ENCODE measurements at regions not wholly inside any gene's neighbourhood (a gene's known extent, or its start where the extent isn't known, plus 50 kb on each side); places are given as distances from the start of the nearest gene placed in this dataset.

DNA sequence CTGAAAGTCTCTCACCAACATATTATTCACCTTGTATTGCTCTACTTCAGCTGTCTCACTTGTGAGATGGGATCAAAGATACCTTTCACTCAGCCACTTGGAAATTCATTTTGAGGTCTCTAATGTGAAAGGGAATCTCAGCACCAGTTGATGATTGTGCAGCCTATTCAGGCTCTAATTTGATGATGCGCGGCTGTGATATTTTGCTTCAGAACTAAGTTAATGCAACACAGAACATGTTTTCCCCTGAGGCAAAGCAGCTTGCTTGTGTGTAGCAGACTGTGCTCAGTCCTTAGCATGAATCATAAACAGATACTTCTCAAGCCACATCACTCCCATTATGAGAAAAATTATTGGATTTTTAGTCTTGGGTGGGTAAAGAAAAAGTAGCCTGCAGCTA lies 378.8 kb downstream of the OSTF1 start:
- in situ Hi-C loops (cut with HindIII; ENCODE audit: low pct_unique_long_range_greater_than_20kb, low sequenced_read_pairs), result no loop called here
- TF ChIP-seq SIN3A (IDR thresholded peaks at IDR 0.05; ENCODE audit: borderline replicate concordance, insufficient read depth, low read depth, low read length) (no peak), POLR2AphosphoS5 (IDR thresholded peaks at IDR 0.05; ENCODE audit: low read depth, low read length) (no peak)
- TF ChIP-seq, protein P1, sequence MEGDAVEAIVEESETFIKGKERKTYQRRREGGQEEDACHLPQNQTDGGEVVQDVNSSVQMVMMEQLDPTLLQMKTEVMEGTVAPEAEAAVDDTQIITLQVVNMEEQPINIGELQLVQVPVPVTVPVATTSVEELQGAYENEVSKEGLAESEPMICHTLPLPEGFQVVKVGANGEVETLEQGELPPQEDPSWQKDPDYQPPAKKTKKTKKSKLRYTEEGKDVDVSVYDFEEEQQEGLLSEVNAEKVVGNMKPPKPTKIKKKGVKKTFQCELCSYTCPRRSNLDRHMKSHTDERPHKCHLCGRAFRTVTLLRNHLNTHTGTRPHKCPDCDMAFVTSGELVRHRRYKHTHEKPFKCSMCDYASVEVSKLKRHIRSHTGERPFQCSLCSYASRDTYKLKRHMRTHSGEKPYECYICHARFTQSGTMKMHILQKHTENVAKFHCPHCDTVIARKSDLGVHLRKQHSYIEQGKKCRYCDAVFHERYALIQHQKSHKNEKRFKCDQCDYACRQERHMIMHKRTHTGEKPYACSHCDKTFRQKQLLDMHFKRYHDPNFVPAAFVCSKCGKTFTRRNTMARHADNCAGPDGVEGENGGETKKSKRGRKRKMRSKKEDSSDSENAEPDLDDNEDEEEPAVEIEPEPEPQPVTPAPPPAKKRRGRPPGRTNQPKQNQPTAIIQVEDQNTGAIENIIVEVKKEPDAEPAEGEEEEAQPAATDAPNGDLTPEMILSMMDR (IDR thresholded peaks at IDR 0.05), result no peak
- no TSS peak for BruUV-seq (replicated peaks)
- H3K36me3 ChIP-seq (ENCODE audit: control insufficient read depth, insufficient read depth, low read length), result no peaks in the 10 kb centered on the region
- intact Hi-C loops (cut with micrococcal nuclease; ENCODE audit: unreplicated experiment), result no loop called here
- H3K27me3 ChIP-seq (ENCODE audit: control insufficient read depth, insufficient read depth, low read length), result no peaks in the 10 kb centered on the region
- ChIA-PET CTCF (no interaction called here), POLR2A (no interaction called here)
- no peak overlapping the region for H3K4me3 ChIP-seq (ENCODE audit: low read depth in 2 of 2, low read length in 2 of 2)
- H3K9me3 ChIP-seq (ENCODE audit: control insufficient read depth, insufficient read depth, low read depth, low read length), result no peaks in the 10 kb centered on the region
- ATAC-seq (no peak), DNase-seq (ENCODE audit: low read depth, low spot score) (no peak)
- no peaks in the 10 kb centered on the region for H3K4me1 ChIP-seq (ENCODE audit: control insufficient read depth, insufficient read depth, low read length)
- no peak overlapping the region for H3K27ac ChIP-seq (ENCODE audit: low read length)

DNA sequence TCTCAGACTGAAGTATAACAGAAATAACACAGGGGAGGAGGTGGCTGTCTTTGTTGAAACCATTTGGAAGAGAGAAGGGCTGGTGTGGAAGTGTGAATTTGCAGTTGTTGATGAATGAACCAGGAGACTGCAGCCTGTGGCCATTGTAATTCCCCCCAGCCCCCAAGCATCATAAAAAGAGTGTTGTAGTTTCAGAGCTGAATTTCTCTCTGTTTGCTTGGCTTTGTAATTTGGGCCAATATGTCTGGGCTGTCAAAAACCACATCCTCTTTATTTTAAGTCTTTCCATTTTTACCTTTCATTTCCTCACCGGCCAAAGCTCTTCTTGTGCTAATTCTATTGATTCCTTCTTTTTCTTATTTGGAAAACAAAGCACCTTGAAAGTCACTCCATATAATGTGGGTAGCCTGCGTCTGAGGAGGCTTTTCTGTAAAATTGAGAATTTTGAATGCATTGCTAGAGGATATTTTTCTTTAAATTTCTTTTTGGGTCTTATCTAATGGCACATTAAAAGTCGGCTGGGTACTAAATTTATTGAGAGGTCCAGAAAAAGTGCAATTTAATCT lies 383.3 kb downstream of the OSTF1 start:
- Histone ChIP-seq H3K27me3 (ENCODE audit: control insufficient read depth, insufficient read depth, low read length) (no peaks in the 10 kb centered on the region), H3K4me1 (ENCODE audit: control insufficient read depth, insufficient read depth, low read length) (no peaks in the 10 kb centered on the region), H3K36me3 (ENCODE audit: control insufficient read depth, insufficient read depth, low read length) (no peaks in the 10 kb centered on the region), H3K4me3 (ENCODE audit: low read depth in 2 of 2, low read length in 2 of 2) (no peak overlapping the region), H3K27ac (ENCODE audit: low read length) (no peak overlapping the region), H3K9me3 (ENCODE audit: control insufficient read depth, insufficient read depth, low read depth, low read length) (no peaks in the 10 kb centered on the region)
- BruUV-seq (replicated peaks), result no TSS peak
- intact Hi-C loops (cut with micrococcal nuclease; ENCODE audit: unreplicated experiment), result no loop called here
- ChIA-PET POLR2A (no interaction called here), CTCF (no interaction called here)
- in situ Hi-C loops (cut with HindIII; ENCODE audit: low pct_unique_long_range_greater_than_20kb, low sequenced_read_pairs), result no loop called here
- DNase-seq (ENCODE audit: low read depth, low spot score) (no peak), ATAC-seq (no peak)
- TF ChIP-seq POLR2AphosphoS5 (IDR thresholded peaks at IDR 0.05; ENCODE audit: low read depth, low read length) (no peak), TCF7L2 (IDR thresholded peaks at IDR 0.05; ENCODE audit: low read depth, low read length) (no peak), SIN3A (IDR thresholded peaks at IDR 0.05; ENCODE audit: borderline replicate concordance, insufficient read depth, low read depth, low read length) (no peak)
- TF ChIP-seq, protein P1 (IDR thresholded peaks at IDR 0.05), result no peak
- TF ChIP-seq, protein P2, sequence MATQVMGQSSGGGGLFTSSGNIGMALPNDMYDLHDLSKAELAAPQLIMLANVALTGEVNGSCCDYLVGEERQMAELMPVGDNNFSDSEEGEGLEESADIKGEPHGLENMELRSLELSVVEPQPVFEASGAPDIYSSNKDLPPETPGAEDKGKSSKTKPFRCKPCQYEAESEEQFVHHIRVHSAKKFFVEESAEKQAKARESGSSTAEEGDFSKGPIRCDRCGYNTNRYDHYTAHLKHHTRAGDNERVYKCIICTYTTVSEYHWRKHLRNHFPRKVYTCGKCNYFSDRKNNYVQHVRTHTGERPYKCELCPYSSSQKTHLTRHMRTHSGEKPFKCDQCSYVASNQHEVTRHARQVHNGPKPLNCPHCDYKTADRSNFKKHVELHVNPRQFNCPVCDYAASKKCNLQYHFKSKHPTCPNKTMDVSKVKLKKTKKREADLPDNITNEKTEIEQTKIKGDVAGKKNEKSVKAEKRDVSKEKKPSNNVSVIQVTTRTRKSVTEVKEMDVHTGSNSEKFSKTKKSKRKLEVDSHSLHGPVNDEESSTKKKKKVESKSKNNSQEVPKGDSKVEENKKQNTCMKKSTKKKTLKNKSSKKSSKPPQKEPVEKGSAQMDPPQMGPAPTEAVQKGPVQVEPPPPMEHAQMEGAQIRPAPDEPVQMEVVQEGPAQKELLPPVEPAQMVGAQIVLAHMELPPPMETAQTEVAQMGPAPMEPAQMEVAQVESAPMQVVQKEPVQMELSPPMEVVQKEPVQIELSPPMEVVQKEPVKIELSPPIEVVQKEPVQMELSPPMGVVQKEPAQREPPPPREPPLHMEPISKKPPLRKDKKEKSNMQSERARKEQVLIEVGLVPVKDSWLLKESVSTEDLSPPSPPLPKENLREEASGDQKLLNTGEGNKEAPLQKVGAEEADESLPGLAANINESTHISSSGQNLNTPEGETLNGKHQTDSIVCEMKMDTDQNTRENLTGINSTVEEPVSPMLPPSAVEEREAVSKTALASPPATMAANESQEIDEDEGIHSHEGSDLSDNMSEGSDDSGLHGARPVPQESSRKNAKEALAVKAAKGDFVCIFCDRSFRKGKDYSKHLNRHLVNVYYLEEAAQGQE (IDR thresholded peaks at IDR 0.05; ENCODE audit: insufficient read depth in 1 of 2, low read depth in 2 of 2, low read length in 1 of 2), result no peak
